Lower lobe of right lung (tissue), 2 donors: ENCODE measurements at regions not wholly inside any gene's neighbourhood (a gene's known extent, or its start where the extent isn't known, plus 50 kb on each side); places are given as distances from the start of the nearest gene placed in this dataset.
"Not testable (repeated sequence)": the region's sequence is repeated elsewhere in the genome, so short reads cannot be mapped to it uniquely, and the experiment has no call there.

ENCODE experiments used
- ATAC-seq, 2 donors: fragments of 200-7000 bp; cut with Tn5 transposase; one replicate each; pipeline ENCODE4 v1.9.1; 2020 to 2022; ENCODE audit warnings: mild to moderate bottlenecking in 2 of 2, moderate library complexity in 2 of 2
- DNase-seq: peaks from one replicate; pipeline ENCODE4 v3.0.0-alpha.2; 2020
- H3K27ac ChIP-seq: fragments of 200-600 bp; one replicate; pipeline ENCODE4 v1.8.0; 2022
- H3K27me3 ChIP-seq: fragments of 200-600 bp; one replicate; pipeline ENCODE4 v1.8.0; 2022; ENCODE audit warnings: low read depth
- H3K36me3 ChIP-seq: fragments of 200-600 bp; one replicate; pipeline ENCODE4 v1.8.0; 2022; ENCODE audit warnings: mild to moderate bottlenecking
- H3K4me1 ChIP-seq: fragments of 200-600 bp; one replicate; pipeline ENCODE4 v1.8.0; 2022
- H3K4me3 ChIP-seq: fragments of 200-600 bp; one replicate; pipeline ENCODE4 v1.8.0; 2022; ENCODE audit warnings: mild to moderate bottlenecking
- H3K9me3 ChIP-seq: fragments of 200-600 bp; one replicate; pipeline ENCODE4 v1.8.0; 2022
- CTCF ChIP-seq: fragments of 200-600 bp; IDR thresholded peaks from one replicate; pipeline ENCODE4 v1.8.0; 2022; ENCODE audit warnings: antibody characterized with exemption, mild to moderate bottlenecking
- intact Hi-C: fragments of 100-400 bp; cut with DNase I; formaldehyde crosslinking; loops from one replicate; pipeline ENCODE4 v1.11.0; 2022
- donor health status: DM: no; HTN: yes; CAD: no; lungs with severe emphysema.

DNA sequence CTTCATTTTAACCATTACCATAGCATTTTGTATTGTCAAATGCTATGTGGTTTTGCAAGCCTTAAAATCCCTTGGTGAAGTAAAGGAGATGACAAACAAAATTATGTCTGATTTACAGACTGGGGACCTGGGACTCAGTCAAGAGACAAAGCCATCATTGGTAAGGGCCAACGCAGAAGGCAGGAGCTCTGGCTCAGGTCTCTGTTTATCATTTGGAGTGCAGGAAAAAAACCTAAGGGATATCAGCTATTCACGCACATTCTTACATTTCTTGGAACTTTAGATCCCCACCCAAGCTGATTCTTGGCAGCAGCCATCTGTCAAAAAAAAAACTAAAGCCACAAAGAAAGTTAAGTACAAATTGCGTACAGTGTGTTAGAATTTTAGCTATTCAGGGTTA lies 731.9 kb downstream of the STPG2 start:
- no peak for DNase-seq
- no peak for TF ChIP-seq CTCF
- no peaks in the 10 kb centered on the region for H3K4me1 ChIP-seq
- H3K27ac ChIP-seq: no peak overlapping the region
- no peak overlapping the region for H3K4me3 ChIP-seq
- H3K27me3 ChIP-seq: no peaks in the 10 kb centered on the region
- ATAC-seq: no peak
- no peaks in the 10 kb centered on the region for H3K36me3 ChIP-seq
- intact Hi-C loops: no loop called here
- peaks cover 7% of the 10 kb centered on the region for H3K9me3 ChIP-seq

GRCh38 chr4:97412331-97412730 lies 730.9 kb downstream of the STPG2 start:
- DNase-seq: no peak

GRCh38 chr4:97414161-97414560 lies 729.1 kb downstream of the STPG2 start:
- intact Hi-C loops: no loop called here
- ATAC-seq (no peak), DNase-seq (no peak)
- TF ChIP-seq CTCF: no peak
- Histone ChIP-seq H3K27ac (no peak overlapping the region), H3K36me3 (no peaks in the 10 kb centered on the region), H3K27me3 (no peaks in the 10 kb centered on the region), H3K4me1 (no peaks in the 10 kb centered on the region), H3K9me3 (peaks cover 7% of the 10 kb centered on the region), H3K4me3 (no peak overlapping the region)

More at GRCh38 chr4:97412331-97412730, 730.9 kb downstream of the STPG2 start:
- Histone ChIP-seq H3K27ac (no peak overlapping the region), H3K27me3 (no peaks in the 10 kb centered on the region), H3K9me3 (peaks cover 7% of the 10 kb centered on the region), H3K4me1 (no peaks in the 10 kb centered on the region), H3K4me3 (no peak overlapping the region), H3K36me3 (no peaks in the 10 kb centered on the region)
- TF ChIP-seq CTCF: no peak
- intact Hi-C loops: no loop called here
- no peak for ATAC-seq

- intact Hi-C loops: no loop called here
- peaks cover 9% of the 10 kb centered on the region for H3K9me3 ChIP-seq
- no peak for TF ChIP-seq CTCF
These were observed 710.7 kb downstream of the STPG2 start for GRCh38 chr4:97432551-97432950.

DNA sequence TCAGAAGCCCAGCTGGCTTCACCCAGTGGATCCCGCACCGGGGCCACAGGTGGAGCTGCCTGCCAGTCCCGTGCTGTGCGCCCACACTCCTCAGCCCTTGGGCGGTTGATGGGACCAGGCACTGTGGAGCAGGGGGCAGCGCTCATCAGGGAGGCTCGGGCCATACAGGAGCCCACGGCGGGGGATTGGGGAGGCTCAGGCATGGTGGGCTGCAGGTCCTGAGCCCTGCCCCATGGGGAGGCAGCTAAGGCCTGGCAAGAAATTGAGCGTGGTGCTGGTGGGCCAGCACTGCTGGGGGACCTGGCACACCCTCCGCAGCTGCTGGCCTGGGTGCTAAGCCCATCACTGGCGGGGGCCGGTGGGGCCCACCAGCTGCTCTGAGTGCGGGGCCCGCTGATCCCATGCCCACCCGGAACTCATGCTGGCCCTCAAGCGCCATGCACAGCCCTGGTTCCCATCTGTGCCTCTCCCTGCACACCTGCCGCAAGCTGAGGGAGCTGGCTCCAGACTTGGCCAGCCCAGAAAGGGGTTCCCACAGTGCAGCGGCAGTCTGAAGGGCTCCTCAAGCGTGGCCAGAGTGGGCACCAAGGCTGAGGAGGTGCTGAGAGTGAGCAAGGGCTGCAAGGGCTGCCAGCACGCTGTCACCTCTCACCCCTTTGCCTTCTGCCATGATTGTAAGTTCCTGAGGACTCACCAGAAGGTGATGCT lies 705.1 kb downstream of the STPG2 start:
- H3K4me3 ChIP-seq, intact Hi-C loops, H3K27me3 ChIP-seq, H3K27ac ChIP-seq, H3K36me3 ChIP-seq, H3K9me3 ChIP-seq, H3K4me1 ChIP-seq, ATAC-seq: not testable (repeated sequence)
- DNase-seq: peak; percentile 31

More at GRCh38 chr4:97432551-97432950, 710.7 kb downstream of the STPG2 start:
- ATAC-seq (no peak), DNase-seq (no peak)
- Histone ChIP-seq H3K4me1 (no peaks in the 10 kb centered on the region), H3K27ac (no peak overlapping the region), H3K36me3 (no peaks in the 10 kb centered on the region), H3K4me3 (no peak overlapping the region), H3K27me3 (no peaks in the 10 kb centered on the region)

DNA sequence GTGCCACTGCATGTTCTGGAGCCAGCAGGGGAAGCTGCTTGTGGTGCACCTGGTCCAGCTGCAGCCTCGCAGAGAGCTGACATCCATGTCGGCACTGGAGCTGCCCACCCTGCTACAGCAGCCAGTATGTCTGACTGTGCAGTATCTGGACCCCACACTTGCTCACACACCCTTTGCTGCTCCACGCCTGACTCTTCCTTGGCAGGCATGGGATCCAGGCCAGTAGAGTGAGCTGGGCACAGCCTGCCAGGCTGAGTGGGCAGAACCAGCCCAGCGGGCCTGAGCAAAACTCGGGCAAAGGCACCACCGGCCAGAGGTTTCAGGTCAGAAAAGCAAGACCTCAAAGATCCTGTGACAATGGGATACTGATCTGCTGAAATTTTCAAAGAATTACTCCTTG lies 690.1 kb downstream of the STPG2 start:
- intact Hi-C loops: no loop called here

More for the DNA sequence above, 690.1 kb downstream of the STPG2 start:
- peaks cover 4% of the 10 kb centered on the region for H3K9me3 ChIP-seq
- no peaks in the 10 kb centered on the region for H3K36me3 ChIP-seq
- H3K4me3 ChIP-seq: no peak overlapping the region
- no peak overlapping the region for H3K27ac ChIP-seq
- H3K4me1 ChIP-seq: no peaks in the 10 kb centered on the region
- no peaks in the 10 kb centered on the region for H3K27me3 ChIP-seq
- peak; percentile 24 for DNase-seq
- no peak for TF ChIP-seq CTCF
- no peak for ATAC-seq
